Thoracic aorta (tissue), 2 donors: ENCODE measurements at regions not wholly inside any gene's neighbourhood (a gene's known extent, or its start where the extent isn't known, plus 50 kb on each side); places are given as distances from the start of the nearest gene placed in this dataset.

Experiments used
- ATAC-seq: fragments of 150-250 bp; one replicate; pipeline ENCODE4 v1.8.0; 2017; ENCODE audit warnings: low read depth; ENCODE audit not compliant: insufficient number of reproducible peaks, low FRiP score
- DNase-seq: peaks from one replicate; pipeline ENCODE4 v3.0.0-alpha.2; 2020; ENCODE audit warnings: low spot score
- H3K27ac ChIP-seq, 2 donors: fragments of 200-600 bp; sonication (generic); 1 replicate in 1 of 2; 2 replicates in 1 of 2; pipeline ENCODE4 v1.5.1; 2016; ENCODE audit warnings: mild to moderate bottlenecking in 2 of 2, moderate library complexity in 2 of 2
- H3K27me3 ChIP-seq: fragments of 200-600 bp; sonication (generic); replicated peaks from 2 replicates; pipeline ENCODE4 v1.6.0; 2016; ENCODE audit warnings: mild to moderate bottlenecking; ENCODE audit not compliant: insufficient read depth
- H3K36me3 ChIP-seq: fragments of 200-600 bp; sonication (generic); one replicate; pipeline ENCODE4 v1.5.1; 2016
- H3K4me1 ChIP-seq, 2 donors: fragments of 200-600 bp; sonication (generic); 1 replicate in 1 of 2; 2 replicates in 1 of 2; pipeline versions ENCODE4 v1.5.1 to v1.6.0; 2016; ENCODE audit warnings: low read depth in 2 of 2, mild to moderate bottlenecking in 1 of 2; ENCODE audit not compliant: control insufficient read depth in 1 of 2
- H3K4me3 ChIP-seq: fragments of 200-600 bp; sonication (generic); 2 replicates; pipeline ENCODE4 v1.5.1; 2016; ENCODE audit warnings: mild to moderate bottlenecking
- H3K9me3 ChIP-seq: fragments of 200-600 bp; sonication (generic); 2 replicates; pipeline ENCODE4 v1.5.1; 2016
- CTCF ChIP-seq: fragments of 200-600 bp; sonication (generic); IDR thresholded peaks from one replicate; pipeline ENCODE4 v1.5.1; 2019; ENCODE audit warnings: antibody characterized with exemption

GRCh38 chr2:217738061-217738460 lies 264.7 kb downstream of the TNS1 start:
- H3K36me3 ChIP-seq = peaks cover 18% of the 10 kb centered on the region
- peak overlapping the region; percentile 21 to 81 for H3K27ac ChIP-seq
- no peak overlapping the region for H3K4me3 ChIP-seq
- peaks cover 32 to 79% of the 10 kb centered on the region in 2 donors for H3K4me1 ChIP-seq
- TF ChIP-seq CTCF = no peak
- H3K9me3 ChIP-seq = no peaks in the 10 kb centered on the region
- no peaks in the 10 kb centered on the region for H3K27me3 ChIP-seq
- ATAC-seq (no peak), DNase-seq (no peak)

- ATAC-seq = no peak
- no peaks in the 10 kb centered on the region for H3K27me3 ChIP-seq
- TF ChIP-seq CTCF = no peak
- H3K4me1 ChIP-seq = peaks cover 28 to 79% of the 10 kb centered on the region in 2 donors
- no peaks in the 10 kb centered on the region for H3K9me3 ChIP-seq
- H3K27ac ChIP-seq = peak overlapping the region; percentile 1 to 36
- H3K36me3 ChIP-seq = peaks cover 18% of the 10 kb centered on the region
- no peak for DNase-seq
- H3K4me3 ChIP-seq = no peak overlapping the region
These were observed 265.8 kb downstream of the TNS1 start for GRCh38 chr2:217736776-217737550.

- no peaks in the 10 kb centered on the region for H3K27me3 ChIP-seq
- H3K27ac ChIP-seq = peak overlapping the region; percentile 1 to 36
- TF ChIP-seq CTCF = no peak
- H3K9me3 ChIP-seq = no peaks in the 10 kb centered on the region
- DNase-seq = no peak
- no peak overlapping the region for H3K4me3 ChIP-seq
- H3K4me1 ChIP-seq = peaks cover 19 to 79% of the 10 kb centered on the region in 2 donors
- peaks cover 18% of the 10 kb centered on the region for H3K36me3 ChIP-seq
- no peak for ATAC-seq
These were observed 266.9 kb downstream of the TNS1 start for GRCh38 chr2:217735899-217736298.

GRCh38 chr2:217735034-217735433 lies 267.8 kb downstream of the TNS1 start:
- TF ChIP-seq CTCF = no peak

GRCh38 chr2:217733461-217733860 lies 269.3 kb downstream of the TNS1 start:
- no peak for DNase-seq
- Histone ChIP-seq H3K27ac (peak overlapping the region; percentile 35 to 42), H3K4me3 (no peak overlapping the region), H3K4me1 (peaks cover 11 to 93% of the 10 kb centered on the region in 2 donors), H3K36me3 (peaks cover 12% of the 10 kb centered on the region), H3K9me3 (no peaks in the 10 kb centered on the region), H3K27me3 (no peaks in the 10 kb centered on the region)
- ATAC-seq = no peak
- no peak for TF ChIP-seq CTCF

More at GRCh38 chr2:217735034-217735433, 267.8 kb downstream of the TNS1 start:
- peaks cover 18% of the 10 kb centered on the region for H3K36me3 ChIP-seq
- no peaks in the 10 kb centered on the region for H3K9me3 ChIP-seq
- no peaks in the 10 kb centered on the region for H3K27me3 ChIP-seq
- ATAC-seq (no peak), DNase-seq (no peak)
- no peak overlapping the region for H3K4me3 ChIP-seq
- H3K4me1 ChIP-seq = peaks cover 14 to 79% of the 10 kb centered on the region in 2 donors
- peak overlapping the region; percentile 1 to 36 for H3K27ac ChIP-seq
